Activated B cell treated with CpG ODN at 0.5 μM for 24 hours (primary cell): ENCODE measurements at regions not wholly inside any gene's neighbourhood (a gene's known extent, or its start where the extent isn't known, plus 50 kb on each side); places are given as distances from the start of the nearest gene placed in this dataset.

ENCODE experiments used
- ATAC-seq: fragments of 200-7000 bp; cut with Tn5 transposase; one replicate; pipeline ENCODE4 v1.10.0; 2021; ENCODE audit warnings: low read depth, mild to moderate bottlenecking, moderate library complexity
- CTCF ChIA-PET: fragments of 350-600 bp; sonication (Branson Sonifier 250); formaldehyde crosslinking; loops from one replicate; lab custom pipeline; 2021; ENCODE audit warnings: antibody characterized with exemption; lab: Charles Lee
- POLR2A ChIA-PET: fragments of 350-600 bp; sonication (Branson Sonifier 250); formaldehyde crosslinking; loops from one replicate; lab custom pipeline; 2021; ENCODE audit warnings: antibody characterized with exemption; lab: Charles Lee
- DNase-seq: peaks from one replicate; pipeline ENCODE4 v3.0.0; 2022
- H3K27ac Mint-ChIP-seq: one replicate; pipeline ENCODE4 v1.8.0; 2020; ENCODE audit warnings: mixed read lengths
- H3K27me3 Mint-ChIP-seq: one replicate; pipeline ENCODE4 v1.8.0; 2021; ENCODE audit warnings: mixed read lengths
- H3K36me3 Mint-ChIP-seq: one replicate; pipeline ENCODE4 v1.8.0; 2021; ENCODE audit warnings: low read depth, mixed read lengths
- H3K4me1 Mint-ChIP-seq: one replicate; pipeline ENCODE4 v1.8.0; 2021; ENCODE audit warnings: mixed read lengths
- H3K4me3 Mint-ChIP-seq: one replicate; pipeline ENCODE4 v1.8.0; 2020; ENCODE audit warnings: mild to moderate bottlenecking, mixed read lengths
- H3K9me3 Mint-ChIP-seq: one replicate; pipeline ENCODE4 v1.8.0; 2020; ENCODE audit warnings: mixed read lengths
- CTCF ChIP-seq: fragments of 200-600 bp; IDR thresholded peaks from one replicate; pipeline ENCODE4 v1.8.0; 2022; ENCODE audit warnings: antibody characterized with exemption, mild to moderate bottlenecking
- intact Hi-C: fragments of 100-400 bp; cut with micrococcal nuclease; formaldehyde crosslinking; loops from one replicate; pipeline ENCODE4 v1.15.1; 2024

GRCh38 chr18:41073372-41073954 is 881.6 kb upstream of the PIK3C3 start:
- H3K27me3 Mint-ChIP-seq: no peaks in the 10 kb centered on the region
- H3K4me3 Mint-ChIP-seq: no peak overlapping the region
- no peaks in the 10 kb centered on the region for H3K4me1 Mint-ChIP-seq
- ChIA-PET POLR2A (no interaction called here), CTCF (no interaction called here)
- H3K36me3 Mint-ChIP-seq: no peaks in the 10 kb centered on the region
- H3K27ac Mint-ChIP-seq: no peak overlapping the region
- no peak for TF ChIP-seq CTCF
- peaks cover 5% of the 10 kb centered on the region for H3K9me3 Mint-ChIP-seq
- ATAC-seq (no peak), DNase-seq (no peak)
- intact Hi-C loops: no loop called here

GRCh38 chr18:41072946-41073345 is 882.1 kb upstream of the PIK3C3 start:
- ChIA-PET CTCF (no interaction called here), POLR2A (no interaction called here)
- Mint-ChIP-seq H3K27ac (no peak overlapping the region), H3K36me3 (no peaks in the 10 kb centered on the region), H3K4me1 (no peaks in the 10 kb centered on the region), H3K4me3 (no peak overlapping the region), H3K27me3 (no peaks in the 10 kb centered on the region), H3K9me3 (peaks cover 5% of the 10 kb centered on the region)
- DNase-seq (no peak), ATAC-seq (no peak)
- TF ChIP-seq CTCF: no peak
- intact Hi-C loops: no loop called here

- no peak for DNase-seq
- H3K27ac Mint-ChIP-seq: no peak overlapping the region
- TF ChIP-seq CTCF: no peak
- H3K27me3 Mint-ChIP-seq: no peaks in the 10 kb centered on the region
- no peak overlapping the region for H3K4me3 Mint-ChIP-seq
- H3K9me3 Mint-ChIP-seq: peaks cover 5% of the 10 kb centered on the region
- H3K4me1 Mint-ChIP-seq: no peaks in the 10 kb centered on the region
- intact Hi-C loops: no loop called here
- ChIA-PET CTCF (no interaction called here), POLR2A (no interaction called here)
- ATAC-seq: no peak
- no peaks in the 10 kb centered on the region for H3K36me3 Mint-ChIP-seq
These were observed 883.2 kb upstream of the PIK3C3 start for GRCh38 chr18:41071826-41072225.

GRCh38 chr18:41069167-41069566 is 885.9 kb upstream of the PIK3C3 start:
- Mint-ChIP-seq H3K36me3 (no peaks in the 10 kb centered on the region), H3K27me3 (no peaks in the 10 kb centered on the region), H3K4me1 (no peaks in the 10 kb centered on the region), H3K27ac (no peak overlapping the region), H3K4me3 (no peak overlapping the region), H3K9me3 (peaks cover 8% of the 10 kb centered on the region)
- DNase-seq: no peak
- no peak for ATAC-seq
- TF ChIP-seq CTCF: no peak
- ChIA-PET CTCF (no interaction called here), POLR2A (no interaction called here)
- intact Hi-C loops: no loop called here

GRCh38 chr18:41064916-41065315 is 890.1 kb upstream of the PIK3C3 start:
- H3K4me1 Mint-ChIP-seq: no peaks in the 10 kb centered on the region
- ATAC-seq (no peak), DNase-seq (no peak)
- intact Hi-C loops: no loop called here
- no peaks in the 10 kb centered on the region for H3K36me3 Mint-ChIP-seq
- ChIA-PET POLR2A (no interaction called here), CTCF (no interaction called here)
- TF ChIP-seq CTCF: no peak
- no peak overlapping the region for H3K27ac Mint-ChIP-seq
- no peak overlapping the region for H3K4me3 Mint-ChIP-seq
- peaks cover 11% of the 10 kb centered on the region for H3K9me3 Mint-ChIP-seq
- H3K27me3 Mint-ChIP-seq: no peaks in the 10 kb centered on the region
